ENCODE measurements at regions not wholly inside any gene's neighbourhood (a gene's known extent, or its start where the extent isn't known, plus 50 kb on each side); places are given as distances from the start of the nearest gene placed in this dataset.
A peak's percentile ranks its signal among the peaks of the same experiment; 100 is the strongest.

DNA sequence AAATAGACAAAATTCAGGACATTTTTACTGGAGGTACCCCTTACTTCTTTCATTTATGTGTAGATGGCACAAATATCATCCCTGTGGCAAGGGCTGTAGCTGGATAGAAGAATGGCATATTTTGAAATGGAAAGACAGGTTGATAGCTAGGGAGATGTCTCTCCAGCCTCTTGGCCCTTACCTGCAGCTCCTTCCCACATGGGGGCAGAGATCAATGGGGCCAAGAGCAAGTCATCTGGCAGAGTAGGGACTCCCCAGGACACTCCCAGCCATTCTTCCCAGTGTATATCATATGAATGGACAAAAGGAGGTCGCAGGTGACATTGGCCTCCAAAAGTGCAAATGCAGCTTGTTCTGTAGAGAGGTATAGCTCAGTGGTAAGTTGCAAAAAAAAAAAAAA lies 192.2 kb upstream of the ATP5MC3 start:
- Histone ChIP-seq H4K20me1 (ENCODE audit: insufficient read depth, low read length) (no peaks in the 10 kb centered on the region), H3K4me3 (ENCODE audit: insufficient read depth, low read depth, low read length) (no peak overlapping the region), H3K27ac (ENCODE audit: low read depth, low read length) (peak overlapping the region; percentile 5), H3K4me2 (ENCODE audit: low read length) (peak overlapping the region; percentile 49), H3K79me2 (ENCODE audit: insufficient read depth, low read length) (no peaks in the 10 kb centered on the region), H3K27me3 (ENCODE audit: insufficient read depth, low read length) (peaks cover 6% of the 10 kb centered on the region), H3K9ac (ENCODE audit: low read length) (no peak overlapping the region), H3K4me1 (ENCODE audit: insufficient read depth, low read length) (no peaks in the 10 kb centered on the region), H2AFZ (ENCODE audit: low read depth, low read length) (no peak overlapping the region), H3K36me3 (ENCODE audit: insufficient read depth, low read length) (no peaks in the 10 kb centered on the region), H3K9me3 (ENCODE audit: insufficient read depth, low read depth, low read length) (no peaks in the 10 kb centered on the region)
- Mint-ChIP-seq H3K27ac (ENCODE audit: unreplicated experiment) (no peak overlapping the region), H3K4me1 (ENCODE audit: low read depth, unreplicated experiment) (peaks cover 4% of the 10 kb centered on the region), H3K27me3 (ENCODE audit: low read depth, unreplicated experiment) (peaks cover 2% of the 10 kb centered on the region), H3K9me3 (ENCODE audit: unreplicated experiment) (no peaks in the 10 kb centered on the region), H3K36me3 (ENCODE audit: low read depth, unreplicated experiment) (no peaks in the 10 kb centered on the region), H3K4me3 (ENCODE audit: unreplicated experiment) (no peak overlapping the region)
- no peak for FAIRE-seq
- TF ChIP-seq EZH2 (IDR thresholded peaks at IDR 0.05; ENCODE audit: insufficient read depth, low read length) (no peak), CTCF (IDR thresholded peaks at IDR 0.05; ENCODE audit: insufficient read depth, low read depth, low read length) (no peak)
- no peak for DNase-seq (ENCODE audit: low read depth)

DNA sequence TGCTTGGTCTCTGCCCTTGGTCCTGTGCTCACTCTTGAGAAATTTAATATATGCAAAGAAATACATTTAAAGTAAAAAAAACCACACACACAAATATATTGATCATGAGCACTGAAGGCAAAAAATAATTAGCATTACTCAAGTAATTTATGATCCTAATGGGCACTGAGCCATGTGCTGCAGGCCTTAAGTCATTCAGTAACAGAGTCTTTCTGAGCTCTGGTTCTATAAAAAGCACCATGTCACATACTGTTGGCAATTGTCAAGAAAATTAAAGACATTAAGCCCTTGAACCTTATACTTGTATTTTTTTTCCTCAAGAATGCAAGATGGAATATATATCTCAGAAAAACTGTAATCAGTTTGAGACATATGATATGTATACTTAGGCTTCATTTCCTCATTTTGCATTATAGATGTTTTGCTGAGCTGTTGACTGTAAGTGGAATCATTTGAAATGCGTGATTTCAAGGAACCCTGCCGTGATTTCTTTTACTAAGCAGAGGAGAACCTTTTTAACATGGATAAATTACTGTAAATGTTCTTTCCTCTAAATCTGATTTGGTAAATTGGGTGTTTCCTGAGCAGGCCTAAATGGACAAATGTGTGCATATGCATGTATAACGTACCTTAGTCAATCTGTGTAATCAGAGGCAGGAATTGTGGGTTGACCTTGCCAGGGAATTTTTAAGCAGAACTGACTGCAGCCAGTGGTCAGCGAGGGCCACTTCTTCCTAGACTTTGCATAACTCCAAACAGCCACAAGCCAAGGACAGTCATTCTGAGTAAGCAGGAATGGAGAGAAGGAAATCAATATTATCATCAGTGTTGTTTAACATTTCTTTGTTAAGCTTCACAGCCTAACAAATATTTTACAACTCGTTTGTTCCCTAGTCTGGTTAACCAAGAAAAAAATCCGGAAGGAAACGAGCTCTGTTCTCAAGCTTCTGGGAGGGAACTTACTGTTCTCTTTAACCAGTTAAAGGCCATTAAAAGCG lies 191.5 kb upstream of the ATP5MC3 start:
- peak overlapping the region; percentile 5 for H3K27ac ChIP-seq (ENCODE audit: low read depth, low read length)
- peaks cover 12% of the 10 kb centered on the region for H3K27me3 ChIP-seq (ENCODE audit: insufficient read depth, low read length)
- peak; percentile 62 for DNase-seq (ENCODE audit: low read depth)
- H3K27ac Mint-ChIP-seq (ENCODE audit: unreplicated experiment), result peak overlapping the region; percentile 59
- peaks cover 2% of the 10 kb centered on the region for H3K27me3 Mint-ChIP-seq (ENCODE audit: low read depth, unreplicated experiment)
- no peak overlapping the region for H3K4me3 Mint-ChIP-seq (ENCODE audit: unreplicated experiment)
- H2AFZ ChIP-seq (ENCODE audit: low read depth, low read length), result no peak overlapping the region
- no peaks in the 10 kb centered on the region for H3K36me3 ChIP-seq (ENCODE audit: insufficient read depth, low read length)
- no peaks in the 10 kb centered on the region for H3K36me3 Mint-ChIP-seq (ENCODE audit: low read depth, unreplicated experiment)
- TF ChIP-seq EZH2 (IDR thresholded peaks at IDR 0.05; ENCODE audit: insufficient read depth, low read length) (no peak), CTCF (IDR thresholded peaks at IDR 0.05; ENCODE audit: insufficient read depth, low read depth, low read length) (no peak)
- no peaks in the 10 kb centered on the region for H4K20me1 ChIP-seq (ENCODE audit: insufficient read depth, low read length)
- H3K79me2 ChIP-seq (ENCODE audit: insufficient read depth, low read length), result no peaks in the 10 kb centered on the region
- H3K9ac ChIP-seq (ENCODE audit: low read length), result no peak overlapping the region
- peak overlapping the region; percentile 49 for H3K4me2 ChIP-seq (ENCODE audit: low read length)
- H3K9me3 ChIP-seq (ENCODE audit: insufficient read depth, low read depth, low read length), result no peaks in the 10 kb centered on the region
- H3K4me3 ChIP-seq (ENCODE audit: insufficient read depth, low read depth, low read length), result no peak overlapping the region
- no peaks in the 10 kb centered on the region for H3K9me3 Mint-ChIP-seq (ENCODE audit: unreplicated experiment)
- FAIRE-seq, result peak; percentile 9
- H3K4me1 Mint-ChIP-seq (ENCODE audit: low read depth, unreplicated experiment), result peaks cover 4% of the 10 kb centered on the region
- no peaks in the 10 kb centered on the region for H3K4me1 ChIP-seq (ENCODE audit: insufficient read depth, low read length)

DNA sequence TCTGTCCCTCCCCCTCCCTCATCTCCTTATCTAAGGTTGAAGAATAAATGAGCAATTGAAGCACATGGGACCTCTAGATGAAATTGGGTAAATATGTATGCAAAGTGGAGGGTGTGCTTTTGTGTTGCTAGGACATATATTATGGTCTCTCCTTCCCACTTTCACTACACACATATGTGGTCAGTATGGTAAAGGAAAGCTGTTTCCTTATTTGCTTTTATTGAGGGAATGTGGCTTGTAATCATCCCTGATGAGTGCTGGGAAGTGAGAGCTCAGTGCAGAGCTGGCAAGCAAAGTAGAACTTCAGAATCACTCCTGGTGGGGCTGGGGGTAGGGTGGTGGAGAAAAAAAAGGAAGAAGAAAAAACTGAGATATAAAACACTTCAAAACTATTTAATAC lies 189.9 kb upstream of the ATP5MC3 start:
- DNase-seq (ENCODE audit: low read depth), result no peak
- Mint-ChIP-seq H3K9me3 (ENCODE audit: unreplicated experiment) (no peaks in the 10 kb centered on the region), H3K4me3 (ENCODE audit: unreplicated experiment) (no peak overlapping the region), H3K27ac (ENCODE audit: unreplicated experiment) (no peak overlapping the region), H3K36me3 (ENCODE audit: low read depth, unreplicated experiment) (no peaks in the 10 kb centered on the region), H3K4me1 (ENCODE audit: low read depth, unreplicated experiment) (peaks cover 4% of the 10 kb centered on the region), H3K27me3 (ENCODE audit: low read depth, unreplicated experiment) (peaks cover 2% of the 10 kb centered on the region)
- no peak overlapping the region for H3K27ac ChIP-seq (ENCODE audit: low read depth, low read length)
- no peak for FAIRE-seq
- H4K20me1 ChIP-seq (ENCODE audit: insufficient read depth, low read length), result no peaks in the 10 kb centered on the region
- H3K9ac ChIP-seq (ENCODE audit: low read length), result no peak overlapping the region
- H3K4me3 ChIP-seq (ENCODE audit: insufficient read depth, low read depth, low read length), result no peak overlapping the region
- H3K79me2 ChIP-seq (ENCODE audit: insufficient read depth, low read length), result no peaks in the 10 kb centered on the region
- no peak overlapping the region for H3K4me2 ChIP-seq (ENCODE audit: low read length)
- H3K36me3 ChIP-seq (ENCODE audit: insufficient read depth, low read length), result no peaks in the 10 kb centered on the region
- no peaks in the 10 kb centered on the region for H3K9me3 ChIP-seq (ENCODE audit: insufficient read depth, low read depth, low read length)
- no peaks in the 10 kb centered on the region for H3K4me1 ChIP-seq (ENCODE audit: insufficient read depth, low read length)
- no peak for TF ChIP-seq EZH2 (IDR thresholded peaks at IDR 0.05; ENCODE audit: insufficient read depth, low read length)
- no peak for TF ChIP-seq CTCF (IDR thresholded peaks at IDR 0.05; ENCODE audit: insufficient read depth, low read depth, low read length)
- H2AFZ ChIP-seq (ENCODE audit: low read depth, low read length), result no peak overlapping the region
- peaks cover 16% of the 10 kb centered on the region for H3K27me3 ChIP-seq (ENCODE audit: insufficient read depth, low read length)
